ENCODE measurements at regions not wholly inside any gene's neighbourhood (a gene's known extent, or its start where the extent isn't known, plus 50 kb on each side); places are given as distances from the start of the nearest gene placed in this dataset.

- POLR2A ChIA-PET = no interaction called here
- Histone ChIP-seq H3K36me3 (replicated peaks in 1 of 2; ENCODE audit: control insufficient read depth in 1 of 2, insufficient read depth in 2 of 2, low read length in 1 of 2) (no peaks in the 10 kb centered on the region), H3K27ac (ENCODE audit: low read depth in 2 of 2, low read length in 1 of 2) (no peak overlapping the region), H4K20me1 (ENCODE audit: insufficient read depth) (no peaks in the 10 kb centered on the region), H3K4me3 (ENCODE audit: low read depth in 2 of 2, low read length in 1 of 2) (no peak overlapping the region), H2AFZ (ENCODE audit: low read depth) (no peak overlapping the region), H3K9me3 (no peaks in the 10 kb centered on the region), H3K79me2 (ENCODE audit: insufficient read depth) (no peaks in the 10 kb centered on the region), H3K4me2 (no peak overlapping the region), H3F3A (replicated peaks; ENCODE audit: insufficient read depth) (no peaks in the 10 kb centered on the region), H3K4me1 (ENCODE audit: control insufficient read depth in 1 of 2, insufficient read depth in 2 of 2, low read depth in 1 of 2, low read length in 1 of 2) (peaks cover 0 to 52% of the 10 kb centered on the region in 2 experiments; a peak in 1 of 4 replicates), H3K9ac (no peak overlapping the region), H3K27me3 (ENCODE audit: insufficient read depth) (no peaks in the 10 kb centered on the region; the same call in 1 of the 2 replicates), H3K9me2 (no peaks in the 10 kb centered on the region)
- 62% methylated on average over 8 of the region's 9 CpGs for WGBS (ENCODE audit: low lambda C conversion rate)
- CTCF ChIA-PET = interaction anchor here (1.0 kb wide), 2 partner anchors 62 to 231 kb away, joined by 3 read pairs; no protein-coding TSS in a partner anchor
- DNase-seq = no peak
- no peak for TF ChIP-seq USF2 (IDR thresholded peaks at IDR 0.05; ENCODE audit: borderline replicate concordance, low read depth, low read length)
- TF ChIP-seq IRF3 (IDR thresholded peaks at IDR 0.05; ENCODE audit: low read depth, low read length) = no peak
- TF ChIP-seq FOSL2 (IDR thresholded peaks at IDR 0.05; ENCODE audit: borderline replicate concordance, low read depth) = no peak
- TF ChIP-seq ELF1 (IDR thresholded peaks at IDR 0.05) = no peak
- no peak for TF ChIP-seq ZBTB33 (IDR thresholded peaks at IDR 0.05; ENCODE audit: borderline replicate concordance, low read depth)
- TF ChIP-seq GATA2 (CRISPR knock-in tag; IDR thresholded peaks at IDR 0.05) = no peak
- no peak for TF ChIP-seq RAD21 (IDR thresholded peaks at IDR 0.05; ENCODE audit: low read length)
- TF ChIP-seq FOXM1 (IDR thresholded peaks at IDR 0.05; ENCODE audit: low read depth) = no peak
- no peak for TF ChIP-seq EP300 (IDR thresholded peaks at IDR 0.05; ENCODE audit: borderline replicate concordance in 1 of 2, low read depth in 1 of 2, low read length in 1 of 2)
- TF ChIP-seq NRF1 (IDR thresholded peaks at IDR 0.05; ENCODE audit: low read depth, low read length) = no peak
- no peak for TF ChIP-seq TEAD4 (IDR thresholded peaks at IDR 0.05; ENCODE audit: borderline replicate concordance, insufficient read depth)
- TF ChIP-seq MXI1 (IDR thresholded peaks at IDR 0.05; ENCODE audit: low read depth, low read length) = no peak
Measured at GRCh38 chr10:71039551-71039950, 151.2 kb upstream of the PCBD1 start.

- Histone ChIP-seq H3K79me2 (ENCODE audit: insufficient read depth) (no peaks in the 10 kb centered on the region), H3K4me3 (ENCODE audit: low read depth in 2 of 2, low read length in 1 of 2) (no peak overlapping the region), H3K27ac (ENCODE audit: low read depth in 2 of 2, low read length in 1 of 2) (no peak overlapping the region), H3K9me2 (no peaks in the 10 kb centered on the region), H3K4me1 (ENCODE audit: control insufficient read depth in 1 of 2, insufficient read depth in 2 of 2, low read depth in 1 of 2, low read length in 1 of 2) (peaks cover 0 to 51% of the 10 kb centered on the region in 2 experiments; a peak in 1 of 4 replicates), H3K4me2 (no peak overlapping the region), H3F3A (replicated peaks; ENCODE audit: insufficient read depth) (no peaks in the 10 kb centered on the region), H2AFZ (ENCODE audit: low read depth) (no peak overlapping the region), H3K27me3 (ENCODE audit: insufficient read depth) (no peaks in the 10 kb centered on the region; the same call in 1 of the 2 replicates), H3K9ac (no peak overlapping the region), H3K9me3 (no peaks in the 10 kb centered on the region), H3K36me3 (replicated peaks in 1 of 2; ENCODE audit: control insufficient read depth in 1 of 2, insufficient read depth in 2 of 2, low read length in 1 of 2) (no peaks in the 10 kb centered on the region), H4K20me1 (ENCODE audit: insufficient read depth) (no peaks in the 10 kb centered on the region)
- CTCF ChIA-PET = interaction anchor here (1.0 to 3.1 kb wide), 5 partner anchors 30 to 230 kb away, joined by 3 to 15 read pairs (median 7); no protein-coding TSS in a partner anchor
- 41% methylated on average over 3 of the region's 4 CpGs for WGBS (ENCODE audit: low lambda C conversion rate)
- POLR2A ChIA-PET = no interaction called here
- no peak for DNase-seq
- TF ChIP-seq FOXM1 (IDR thresholded peaks at IDR 0.05; ENCODE audit: low read depth) (no peak), REST (IDR thresholded peaks at IDR 0.05; ENCODE audit: low read depth, low read length) (no peak), GATA2 (CRISPR knock-in tag; IDR thresholded peaks at IDR 0.05) (no peak), JUND (IDR thresholded peaks at IDR 0.05) (no peak), RCOR1 (IDR thresholded peaks at IDR 0.05; ENCODE audit: low read length) (no peak), MEF2A (IDR thresholded peaks at IDR 0.05; ENCODE audit: borderline replicate concordance, low read depth) (no peak), YY1 (IDR thresholded peaks at IDR 0.05; ENCODE audit: low read depth) (no peak), MXI1 (IDR thresholded peaks at IDR 0.05; ENCODE audit: low read depth, low read length) (no peak), EP300 (IDR thresholded peaks at IDR 0.05; ENCODE audit: borderline replicate concordance in 1 of 2, low read depth in 1 of 2, low read length in 1 of 2) (no peak), USF1 (IDR thresholded peaks at IDR 0.05; ENCODE audit: borderline replicate concordance, low read depth) (no peak), CHD2 (IDR thresholded peaks at IDR 0.05; ENCODE audit: low read length, partially characterized antibody) (no peak)
Measured at GRCh38 chr10:71040343-71040742, 152.0 kb upstream of the PCBD1 start.
